GM21619 (cell line): ENCODE measurements at regions not wholly inside any gene's neighbourhood (a gene's known extent, or its start where the extent isn't known, plus 50 kb on each side); places are given as distances from the start of the nearest gene placed in this dataset.
"Not testable (repeated sequence)": the region's sequence is repeated elsewhere in the genome, so short reads cannot be mapped to it uniquely, and the experiment has no call there.

Source experiments
- ATAC-seq: cut with Tn5 transposase; IDR thresholded peaks from one replicate; pipeline ENCODE4 v1.9.1; 2021; ENCODE audit not compliant: unreplicated experiment

- ATAC-seq: no peak
These were observed 99.6 kb upstream of the CDC42BPA start for GRCh38 chr1:227417756-227418480.

DNA sequence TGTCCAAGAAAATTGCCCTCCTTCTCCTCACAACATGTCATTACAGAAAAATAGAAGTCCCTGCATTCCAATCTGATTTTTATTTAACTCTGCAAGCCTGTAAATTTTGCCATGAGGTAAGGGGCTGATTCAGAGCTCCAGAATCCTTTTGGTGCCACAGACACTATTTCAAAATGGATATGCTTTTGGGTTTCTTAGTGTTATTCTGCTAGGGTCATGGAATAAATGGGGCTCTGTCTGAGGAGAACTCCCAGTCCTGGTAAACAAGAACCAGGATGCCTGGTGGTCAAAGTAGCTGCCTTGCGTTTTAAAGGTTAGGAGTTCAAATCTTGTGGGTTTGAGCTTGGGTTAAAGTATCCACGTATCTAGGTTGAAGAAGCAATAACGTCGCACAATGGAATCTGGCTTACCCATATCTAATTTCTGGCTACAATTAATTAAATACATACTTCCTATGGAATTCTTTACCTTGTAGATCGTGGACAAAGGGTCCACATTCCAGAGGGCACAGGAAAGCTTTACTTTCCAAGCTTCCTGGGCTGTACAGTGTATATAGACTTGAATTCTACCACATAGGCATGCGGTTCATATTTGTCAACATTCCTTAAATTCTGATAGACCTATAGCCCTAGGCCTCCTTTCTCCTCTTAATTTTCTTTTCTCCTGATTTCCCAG is 98.0 kb upstream of the CDC42BPA start:
- no peak for ATAC-seq

- ATAC-seq: no peak
These were observed 97.0 kb upstream of the CDC42BPA start for GRCh38 chr1:227415115-227415790.

DNA sequence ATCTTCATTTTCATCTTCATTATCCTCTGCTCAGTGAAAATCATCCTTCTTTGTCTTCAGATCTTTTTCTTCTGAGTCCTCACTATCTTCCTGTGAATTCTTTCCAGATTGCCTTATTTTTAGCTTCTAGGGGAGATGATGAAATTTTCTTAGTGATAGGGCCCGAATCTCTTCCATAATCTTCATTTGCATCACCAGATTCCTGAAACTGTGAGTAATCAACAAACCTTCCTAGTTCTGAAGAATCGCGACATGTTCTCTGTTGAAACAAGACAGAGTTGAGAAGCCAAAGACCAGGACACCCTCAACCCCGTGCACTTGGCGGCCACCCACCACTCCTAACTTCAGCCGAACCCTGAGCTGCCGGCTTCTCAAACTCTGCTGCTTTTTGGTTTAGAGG is 92.8 kb upstream of the CDC42BPA start:
- ATAC-seq: no peak

GRCh38 chr1:227406332-227406731 is 88.0 kb upstream of the CDC42BPA start:
- not testable (repeated sequence) for ATAC-seq

DNA sequence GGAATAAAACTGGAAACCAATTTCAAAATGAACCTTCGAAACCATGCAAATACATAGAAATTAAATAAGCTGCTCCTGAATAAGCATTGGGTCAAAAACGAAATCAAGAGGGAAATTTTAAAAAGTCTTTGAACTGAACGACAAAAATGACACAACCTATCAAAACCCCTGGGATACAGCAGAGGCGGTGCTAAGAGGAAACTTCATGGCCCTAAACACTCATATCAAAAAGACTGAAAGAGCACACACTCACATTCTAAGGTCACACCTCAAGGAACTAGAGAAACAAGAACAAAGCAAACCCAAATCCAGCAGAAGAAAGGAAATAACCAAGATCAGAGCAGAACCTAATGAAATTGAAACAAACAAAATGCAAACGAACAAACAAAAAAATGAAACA is 85.2 kb upstream of the CDC42BPA start:
- ATAC-seq: peak; percentile 50

DNA sequence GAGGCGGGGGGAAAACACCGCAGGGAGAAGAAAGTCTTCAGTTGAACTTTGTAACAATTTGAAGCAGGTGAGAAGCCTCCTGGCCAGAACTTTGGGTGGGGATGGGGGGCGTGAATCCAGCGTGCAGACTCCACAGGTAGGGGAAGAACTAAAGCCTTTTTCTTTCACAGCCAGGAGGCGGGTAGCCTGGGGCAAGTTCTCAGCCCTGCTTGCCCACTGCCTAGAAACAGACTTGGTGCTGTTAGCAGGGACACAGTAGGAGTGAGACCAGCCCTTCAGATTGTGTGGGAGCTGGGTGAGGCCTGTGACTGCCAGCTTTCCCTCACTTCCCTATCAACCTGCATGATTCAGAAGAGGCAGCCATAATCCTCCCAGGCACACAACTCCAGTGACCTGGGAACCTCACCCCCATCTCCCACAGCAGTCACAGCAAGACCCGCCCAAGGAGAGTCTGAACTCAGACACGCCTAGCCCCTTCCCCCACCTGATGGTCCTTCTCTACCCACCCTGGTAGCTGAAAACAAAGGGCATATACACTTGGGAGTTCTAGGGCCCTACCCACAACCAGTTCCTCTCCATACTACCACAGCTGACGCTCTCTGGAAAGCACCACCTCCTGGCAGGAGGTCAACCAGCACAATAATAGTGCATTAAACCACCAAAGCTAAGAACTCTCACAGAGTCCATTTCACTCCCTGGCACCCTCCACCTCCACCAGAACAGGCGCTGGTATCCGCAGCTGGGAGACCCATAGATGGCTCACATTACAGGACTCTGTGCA is 83.5 kb upstream of the CDC42BPA start:
- no peak for ATAC-seq

DNA sequence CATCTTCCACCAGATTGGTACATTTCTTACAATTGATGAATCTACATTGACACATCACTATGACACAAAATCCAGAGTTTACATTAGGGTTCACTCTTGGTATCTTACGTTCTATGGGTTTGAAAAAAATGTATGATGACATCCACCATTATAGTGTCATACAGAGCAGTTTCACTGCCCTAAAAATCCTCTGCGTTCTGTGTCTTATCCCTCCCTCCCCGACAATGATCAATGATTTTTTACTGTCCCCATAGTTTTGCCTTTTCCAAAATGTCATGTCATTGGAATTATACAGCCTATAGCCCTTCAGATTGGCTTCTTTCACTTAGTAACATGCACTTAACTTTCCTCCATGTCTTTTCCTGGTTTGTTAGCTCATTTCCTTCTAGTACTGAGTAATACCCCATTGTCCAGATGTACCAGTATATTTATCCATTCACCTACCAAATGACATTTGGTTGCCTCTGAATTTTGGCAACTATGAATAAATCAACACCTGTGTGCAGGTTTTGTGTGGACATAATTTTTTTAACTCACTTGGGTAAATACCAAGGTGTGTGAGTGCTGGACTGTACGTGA is 80.9 kb upstream of the CDC42BPA start:
- no peak for ATAC-seq

DNA sequence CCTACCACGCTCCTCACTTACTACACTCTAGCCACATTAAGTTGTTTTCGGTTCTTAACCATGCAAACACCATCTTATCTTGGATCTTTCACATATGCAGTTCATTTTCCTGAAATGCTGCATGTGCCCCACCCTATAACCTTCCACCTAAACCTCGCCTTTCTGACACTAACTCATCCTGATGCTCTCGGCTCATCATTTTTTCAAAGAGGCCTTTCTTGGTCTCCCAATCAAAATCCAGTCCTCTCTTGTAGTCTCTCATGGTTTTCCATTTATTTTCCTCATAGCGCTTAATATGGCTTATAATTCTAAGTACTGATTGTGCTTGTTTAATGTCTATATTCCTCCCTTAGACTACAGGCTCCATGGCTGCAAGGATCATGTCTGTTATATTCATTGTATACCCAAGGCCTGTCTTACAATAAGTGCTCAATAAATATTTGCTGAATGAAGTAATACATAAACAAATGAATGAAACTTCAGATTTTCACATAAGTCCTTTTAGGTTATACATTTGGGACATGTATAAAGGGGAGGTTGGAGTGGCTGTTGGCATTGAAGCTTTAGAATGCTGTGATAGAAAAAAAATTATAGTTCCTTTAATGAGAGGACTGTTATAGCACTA is 79.2 kb upstream of the CDC42BPA start:
- ATAC-seq: no peak

- no peak for ATAC-seq
These were observed 78.5 kb upstream of the CDC42BPA start for GRCh38 chr1:227396539-227397353.

DNA sequence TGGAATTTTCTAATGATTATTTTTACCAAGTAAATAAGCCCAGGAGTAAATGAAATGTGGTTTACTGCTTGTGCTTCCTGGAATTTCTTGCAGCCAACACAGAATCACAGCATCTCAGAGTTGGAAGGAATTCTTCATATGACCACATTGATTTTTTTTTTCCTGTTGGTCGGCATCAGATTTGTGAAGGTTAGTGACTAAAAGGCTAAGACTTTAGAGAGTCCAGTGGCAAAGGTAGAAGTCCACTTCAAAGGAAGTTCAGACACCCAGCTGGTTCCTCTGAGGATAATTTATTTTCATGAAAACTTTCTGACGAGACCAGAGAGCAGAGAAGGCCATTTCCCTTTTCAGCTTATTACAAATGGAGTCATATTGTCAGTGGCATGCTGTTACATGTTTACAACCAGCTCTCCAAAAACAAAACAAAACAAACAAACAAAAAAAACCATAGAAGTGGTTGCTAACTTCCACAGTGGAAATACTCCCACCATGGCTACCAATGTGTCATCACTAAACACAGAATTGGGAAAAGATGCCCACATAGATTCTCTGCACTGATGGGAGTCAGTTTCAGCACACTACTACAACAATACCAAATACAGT is 77.2 kb upstream of the CDC42BPA start:
- ATAC-seq: no peak

GRCh38 chr1:227392984-227393764 is 74.9 kb upstream of the CDC42BPA start:
- no peak for ATAC-seq

GRCh38 chr1:227391879-227392278 is 73.6 kb upstream of the CDC42BPA start:
- ATAC-seq: no peak

DNA sequence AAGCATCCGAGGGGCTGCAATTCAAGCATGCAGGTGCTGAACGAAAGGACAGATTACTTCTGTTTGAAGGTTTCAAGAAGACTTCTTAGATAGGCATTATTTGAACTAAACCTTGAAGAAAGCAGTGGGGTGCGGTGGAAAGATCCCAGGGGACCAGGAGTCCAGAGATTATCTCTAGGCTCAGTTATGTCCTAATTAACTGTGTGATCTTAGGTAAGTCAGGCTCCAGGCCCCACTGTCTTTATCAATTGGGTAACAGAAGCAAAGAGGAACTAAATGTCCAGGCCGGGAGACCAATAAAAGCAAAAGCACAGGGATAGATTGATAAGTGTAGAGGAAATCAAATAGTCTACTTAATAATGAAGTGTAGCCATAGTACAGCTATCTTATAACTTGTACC is 72.9 kb upstream of the CDC42BPA start:
- no peak for ATAC-seq

DNA sequence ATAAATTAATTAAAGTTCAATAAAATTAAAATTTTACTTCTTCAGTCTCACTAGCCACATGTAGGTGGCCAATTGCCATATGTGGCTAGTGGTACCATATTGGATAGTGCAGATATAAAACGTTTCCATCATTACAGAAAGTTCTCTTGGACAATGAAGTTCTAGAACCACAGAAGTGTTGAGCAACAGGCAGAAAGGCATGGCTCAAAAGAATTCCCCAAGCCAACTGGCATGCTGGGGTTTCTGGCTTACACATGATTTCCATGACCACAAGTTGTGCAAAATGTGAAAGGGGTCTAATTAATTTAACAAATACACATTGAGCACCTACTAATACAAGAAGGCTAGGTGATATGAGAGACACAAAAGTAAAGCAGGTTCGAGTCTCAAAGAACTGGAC is 72.2 kb upstream of the CDC42BPA start:
- ATAC-seq: no peak

- ATAC-seq: no peak
These were observed 70.2 kb upstream of the CDC42BPA start for GRCh38 chr1:227388214-227389168.

GRCh38 chr1:227379555-227379892 is 61.2 kb upstream of the CDC42BPA start:
- no peak for ATAC-seq
